ENCODE measurements at regions not wholly inside any gene's neighbourhood (a gene's known extent, or its start where the extent isn't known, plus 50 kb on each side); places are given as distances from the start of the nearest gene placed in this dataset.

- no peak overlapping the region for H3K27ac Mint-ChIP-seq
- POLR2A ChIA-PET: no interaction called here
- peaks cover 5% of the 10 kb centered on the region for H3K4me1 Mint-ChIP-seq (ENCODE audit: low read depth)
- TF ChIP-seq CTCF (IDR thresholded peaks at IDR 0.05): no peak
- no peak for DNase-seq
- intact Hi-C loops (cut with micrococcal nuclease): no loop called here
- H3K9me3 Mint-ChIP-seq: no peaks in the 10 kb centered on the region
- no peak for ATAC-seq
- H3K4me3 Mint-ChIP-seq: no peak overlapping the region
- H3K27me3 Mint-ChIP-seq: peaks cover 1% of the 10 kb centered on the region
- CTCF ChIA-PET: no interaction called here
- H3K36me3 Mint-ChIP-seq (ENCODE audit: low read depth): no peaks in the 10 kb centered on the region
Observed at GRCh38 chr3:171935261-171936123, 92.3 kb downstream of the TMEM212 start.

- CTCF ChIA-PET: no interaction called here
- H3K9me3 Mint-ChIP-seq: no peaks in the 10 kb centered on the region
Observed at GRCh38 chr3:171936191-171936841, 93.2 kb downstream of the TMEM212 start.

GRCh38 chr3:171939578-171939977, 96.4 kb downstream of the TMEM212 start:
- H3K27me3 Mint-ChIP-seq: peaks cover 3% of the 10 kb centered on the region
- ChIA-PET CTCF (no interaction called here), POLR2A (no interaction called here)
- no peak for TF ChIP-seq CTCF (IDR thresholded peaks at IDR 0.05)
- H3K36me3 Mint-ChIP-seq (ENCODE audit: low read depth): no peaks in the 10 kb centered on the region
- H3K27ac Mint-ChIP-seq: no peak overlapping the region
- no peak overlapping the region for H3K4me3 Mint-ChIP-seq
- intact Hi-C loops (cut with micrococcal nuclease): no loop called here
- no peak for DNase-seq
- H3K9me3 Mint-ChIP-seq: no peaks in the 10 kb centered on the region
- H3K4me1 Mint-ChIP-seq (ENCODE audit: low read depth): peaks cover 5% of the 10 kb centered on the region
- no peak for ATAC-seq

More at GRCh38 chr3:171936191-171936841, 93.2 kb downstream of the TMEM212 start:
- Mint-ChIP-seq H3K36me3 (ENCODE audit: low read depth) (no peaks in the 10 kb centered on the region), H3K4me3 (no peak overlapping the region), H3K27me3 (peaks cover 1% of the 10 kb centered on the region), H3K27ac (no peak overlapping the region), H3K4me1 (ENCODE audit: low read depth) (peaks cover 5% of the 10 kb centered on the region)
- ATAC-seq (no peak), DNase-seq (no peak)
- intact Hi-C loops (cut with micrococcal nuclease): no loop called here
- POLR2A ChIA-PET: interaction anchor here (0.6 kb wide), 1 partner anchor 11 kb away, joined by 3 read pairs; no protein-coding TSS in a partner anchor
- no peak for TF ChIP-seq CTCF (IDR thresholded peaks at IDR 0.05)

- intact Hi-C loops (cut with micrococcal nuclease): no loop called here
- no peak for DNase-seq
- TF ChIP-seq CTCF (IDR thresholded peaks at IDR 0.05): no peak
- Mint-ChIP-seq H3K27ac (no peak overlapping the region), H3K9me3 (no peaks in the 10 kb centered on the region), H3K36me3 (ENCODE audit: low read depth) (no peaks in the 10 kb centered on the region), H3K27me3 (peaks cover 3% of the 10 kb centered on the region), H3K4me3 (no peak overlapping the region), H3K4me1 (ENCODE audit: low read depth) (peaks cover 5% of the 10 kb centered on the region)
- ChIA-PET CTCF (no interaction called here), POLR2A (no interaction called here)
- ATAC-seq: no peak
Observed at GRCh38 chr3:171940151-171940649, 97.1 kb downstream of the TMEM212 start.
